H1 (cell line): ENCODE measurements at regions not wholly inside any gene's neighbourhood (a gene's known extent, or its start where the extent isn't known, plus 50 kb on each side); places are given as distances from the start of the nearest gene placed in this dataset.

Experiments
- CTCF ChIA-PET: fragments of 300-600 bp; sonication (Branson Sonifier 250); formaldehyde crosslinking; loops from one replicate; lab custom pipeline; 2021; ENCODE audit not compliant: partially characterized antibody; lab: Charles Lee
- POLR2A ChIA-PET: fragments of 300-600 bp; sonication (Branson Sonifier 250); formaldehyde crosslinking; loops from one replicate; lab custom pipeline; 2021; ENCODE audit warnings: inconsistent platforms; ENCODE audit not compliant: partially characterized antibody; lab: Charles Lee
- DNase-seq, 2 experiments: peaks; one replicate each; pipeline versions ENCODE4 v3.0.0 to v3.0.0-alpha.2; 2010 to 2022; ENCODE audit warnings: low spot score in 2 of 2, low read depth in 1 of 2, mixed read lengths in 1 of 2
- FAIRE-seq: peaks from 2 replicates; lab custom pipeline; 2011; peaks lifted over from hg19 to GRCh38; lab: Jason Lieb, UNC
- H2AFZ ChIP-seq: 2 replicates; pipeline ENCODE4 v1.8.1; 2012; ENCODE audit warnings: low read length, inconsistent platforms
- H2AK5ac ChIP-seq: 2 replicates; pipeline ENCODE4 v1.6.1; 2013; ENCODE audit warnings: low read depth, low read length
- H2BK120ac ChIP-seq: replicated peaks from 2 replicates; pipeline ENCODE3; 2013; ENCODE audit warnings: low read depth, low read length, inconsistent platforms
- H2BK12ac ChIP-seq: 2 replicates; pipeline ENCODE4 v1.6.1; 2013; ENCODE audit warnings: low read depth, low read length
- H2BK15ac ChIP-seq: 2 replicates; pipeline ENCODE4 v1.6.1; 2013; ENCODE audit warnings: low read length
- H2BK20ac ChIP-seq: 2 replicates; pipeline ENCODE4 v1.6.1; 2013; ENCODE audit warnings: low read length
- H2BK5ac ChIP-seq: 2 replicates; pipeline ENCODE4 v1.6.1; 2013; ENCODE audit warnings: low read depth, low read length
- H3K14ac ChIP-seq: 2 replicates; pipeline ENCODE4 v1.6.1; 2013; ENCODE audit warnings: inconsistent platforms; ENCODE audit not compliant: insufficient read length
- H3K18ac ChIP-seq: 2 replicates; pipeline ENCODE4 v1.6.1; 2013; ENCODE audit warnings: low read length; ENCODE audit errors: extremely low read depth
- H3K23ac ChIP-seq: 2 replicates; pipeline ENCODE4 v1.6.1; 2013; ENCODE audit warnings: inconsistent platforms; ENCODE audit not compliant: insufficient read length
- H3K23me2 ChIP-seq: 2 replicates; pipeline ENCODE4 v1.6.1; 2013; ENCODE audit warnings: low read depth, low read length
- H3K27ac ChIP-seq: 2 replicates; pipeline ENCODE4 v1.6.1; 2011; ENCODE audit warnings: low read depth, low read length, inconsistent platforms
- H3K27me3 ChIP-seq, 4 experiments: replicated peaks in 1 of 4; 1 replicate in 1 of 4; 2 replicates in 3 of 4; pipeline versions ENCODE4 v1.6.1 to v1.8.1; 2011 to 2013; ENCODE audit warnings: low read length in 3 of 4, mild to moderate bottlenecking in 3 of 4, inconsistent platforms in 2 of 4, mixed read lengths in 2 of 4, moderate library complexity in 1 of 4; ENCODE audit not compliant: control insufficient read depth in 3 of 4, insufficient read depth in 3 of 4; ENCODE audit errors: extremely low read depth in 1 of 4
- H3K36me3 ChIP-seq, 4 experiments: 2 replicates each; pipeline versions ENCODE4 v1.6.1 to v1.8.1; 2011 to 2013; ENCODE audit warnings: mild to moderate bottlenecking in 4 of 4, low read length in 3 of 4, moderate library complexity in 2 of 4, control low read depth in 1 of 4, inconsistent platforms in 1 of 4; ENCODE audit not compliant: insufficient read depth in 4 of 4, control insufficient read depth in 2 of 4
- H3K4ac ChIP-seq: replicated peaks from 2 replicates; pipeline ENCODE3; 2013; ENCODE audit warnings: low read length, low read depth, mixed read lengths, inconsistent platforms; ENCODE audit not compliant: insufficient read length
- H3K4me1 ChIP-seq, 4 experiments: replicated peaks in 1 of 4; 1 replicate in 1 of 4; 2 replicates in 3 of 4; pipeline versions ENCODE4 v1.6.1 to v1.8.1; 2011 to 2013; ENCODE audit warnings: low read length in 3 of 4, inconsistent platforms in 2 of 4, mixed read lengths in 1 of 4; ENCODE audit not compliant: insufficient read depth in 4 of 4, control insufficient read depth in 3 of 4
- H3K4me2 ChIP-seq, 2 experiments: 2 replicates each; pipeline versions ENCODE4 v1.6.1 to v1.8.1; 2011 to 2013; ENCODE audit warnings: low read depth in 2 of 2, low read length in 2 of 2, control low read depth in 1 of 2, inconsistent platforms in 1 of 2, mild to moderate bottlenecking in 1 of 2; ENCODE audit not compliant: insufficient read depth in 1 of 2
- H3K4me3 ChIP-seq, 4 experiments: fragments of 200-600, 300-600 bp in 1 of 4; sonication (generic), shearing (Covaris generic), sonication (Bioruptor Twin) in 1 of 4; 2 replicates each; pipeline versions ENCODE4 v1.5.1 to v1.8.1; 2011 to 2016; ENCODE audit warnings: low read length in 4 of 4, low read depth in 3 of 4, control low read depth in 2 of 4, inconsistent platforms in 2 of 4, mild to moderate bottlenecking in 2 of 4, mixed read lengths in 1 of 4, moderate library complexity in 1 of 4; ENCODE audit not compliant: insufficient read depth in 2 of 4; ENCODE audit errors: extremely low read depth in 1 of 4
- H3K56ac ChIP-seq: replicated peaks from 2 replicates; pipeline ENCODE3; 2013; ENCODE audit warnings: low read depth, mild to moderate bottlenecking, mixed read lengths, low read length, inconsistent platforms; ENCODE audit not compliant: insufficient read length
- H3K79me1 ChIP-seq: 2 replicates; pipeline ENCODE4 v1.6.1; 2013; ENCODE audit warnings: low read depth, low read length, control low read depth
- H3K79me2 ChIP-seq, 2 experiments: 2 replicates each; pipeline versions ENCODE4 v1.6.1 to v1.8.1; 2012 to 2013; ENCODE audit warnings: low read length in 2 of 2, mild to moderate bottlenecking in 2 of 2, inconsistent platforms in 1 of 2; ENCODE audit not compliant: insufficient read depth in 2 of 2, control insufficient read depth in 1 of 2
- H3K9ac ChIP-seq, 4 experiments: replicated peaks in 1 of 4; 1 replicate in 1 of 4; 2 replicates in 3 of 4; pipeline versions ENCODE4 v1.6.1 to v1.8.1; 2011 to 2013; ENCODE audit warnings: low read depth in 3 of 4, low read length in 3 of 4, control low read depth in 2 of 4, mild to moderate bottlenecking in 2 of 4, moderate library complexity in 2 of 4, inconsistent platforms in 1 of 4; ENCODE audit errors: extremely low read depth in 1 of 4
- H3K9me3 ChIP-seq, 2 experiments: 2 replicates each; pipeline versions ENCODE4 v1.6.1 to v1.8.1; 2012 to 2013; ENCODE audit warnings: mild to moderate bottlenecking in 2 of 2, moderate library complexity in 2 of 2, control low read depth in 1 of 2, inconsistent platforms in 1 of 2, low read depth in 1 of 2, low read length in 1 of 2, mixed read lengths in 1 of 2; ENCODE audit not compliant: insufficient read depth in 2 of 2
- H4K20me1 ChIP-seq, 2 experiments: replicated peaks in 1 of 2; 2 replicates each; pipeline versions ENCODE3 to v1.8.1; 2011 to 2013; ENCODE audit warnings: inconsistent platforms in 2 of 2, low read length in 2 of 2, mild to moderate bottlenecking in 1 of 2; ENCODE audit not compliant: insufficient read depth in 2 of 2, control insufficient read depth in 1 of 2
- H4K5ac ChIP-seq: 2 replicates; pipeline ENCODE4 v1.6.1; 2013; ENCODE audit warnings: low read length, low read depth, mixed read lengths, inconsistent platforms; ENCODE audit not compliant: insufficient read length
- H4K8ac ChIP-seq: 2 replicates; pipeline ENCODE4 v1.8.0; 2013; ENCODE audit warnings: mild to moderate bottlenecking, moderate library complexity, low read length, inconsistent platforms; ENCODE audit not compliant: insufficient read depth; ENCODE audit errors: extremely low read depth
- H4K91ac ChIP-seq: replicated peaks from 2 replicates; pipeline ENCODE3; 2013; ENCODE audit warnings: low read length, mixed read lengths, inconsistent platforms; ENCODE audit not compliant: insufficient read length
- RAD21 ChIP-seq, 2 experiments: IDR thresholded peaks in 1 of 2; conservative IDR thresholded peaks in 1 of 2; 2 replicates each; pipeline ENCODE4 v1.6.1; 2011; ENCODE audit warnings: low read depth in 2 of 2, low read length in 2 of 2, improper control_type of control experiment in 1 of 2, inconsistent platforms in 1 of 2, mild to moderate bottlenecking in 1 of 2, moderate library complexity in 1 of 2
- SP2 ChIP-seq: IDR thresholded peaks from 2 replicates; pipeline ENCODE4 v1.6.1; 2012; ENCODE audit warnings: mild to moderate bottlenecking, low read length, inconsistent platforms
- WGBS, 2 experiments: shearing (Covaris generic) in 1 of 2; methylation state at CpG; one replicate each; pipeline versions ENCODE4 v1.1.6 to v1.1.7; 2013 to 2015; ENCODE audit warnings: low lambda C conversion rate in 2 of 2, mixed read lengths in 2 of 2, inconsistent platforms in 1 of 2, low coverage in 1 of 2, missing lambda C conversion rate in 1 of 2; ENCODE audit not compliant: insufficient replicate concordance in 2 of 2, insufficient coverage in 1 of 2, insufficient read length in 1 of 2; ENCODE audit errors: extremely low coverage in 1 of 2, missing lambda C conversion rate in 1 of 2; 5-methylcytosine and 5-hydroxymethylcytosine counted together
- TF ChIP-seq, protein P1 (sequence below): IDR thresholded peaks from 2 replicates; pipeline ENCODE4 v1.6.1; 2011; ENCODE audit warnings: low read depth, mild to moderate bottlenecking, low read length; ENCODE audit not compliant: insufficient read depth

DNA sequence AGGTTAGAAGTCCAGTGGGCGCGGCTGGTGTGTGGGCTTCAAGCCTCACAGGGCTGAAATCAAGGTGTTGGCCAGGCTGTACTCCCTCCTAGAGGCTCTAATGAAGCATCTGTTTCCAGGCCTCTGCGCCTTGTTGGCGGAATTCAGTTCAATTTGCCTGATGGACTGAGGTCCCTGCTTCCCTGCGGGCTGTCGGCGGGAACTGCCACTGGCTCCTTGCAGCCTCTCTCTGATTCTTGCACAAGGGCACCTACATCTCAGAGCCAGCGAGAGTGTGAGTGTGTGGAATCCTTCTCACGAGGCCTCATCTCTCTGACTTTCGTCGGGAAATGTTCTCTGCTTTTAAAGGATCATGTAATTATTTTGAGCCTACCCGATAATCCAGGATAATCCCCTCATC lies 128.6 kb downstream of the DLEU7 start:
- Histone ChIP-seq H2BK12ac (no peak overlapping the region), H2BK120ac (no peak overlapping the region), H3K4me3 (no peak overlapping the region), H2BK20ac (no peak overlapping the region), H3K14ac (no peak overlapping the region), H2BK5ac (no peak overlapping the region), H3K27ac (no peak overlapping the region), H2AK5ac (no peak overlapping the region), H4K8ac (no peak overlapping the region), H3K4me1 (no peaks in the 10 kb centered on the region), H3K4me2 (no peak overlapping the region), H3K36me3 (no peaks in the 10 kb centered on the region), H3K9ac (no peak overlapping the region), H3K4ac (no peak overlapping the region), H2AFZ (no peak overlapping the region), H3K79me2 (no peaks in the 10 kb centered on the region), H3K56ac (no peak overlapping the region), H4K20me1 (no peaks in the 10 kb centered on the region), H3K23ac (no peak overlapping the region), H3K23me2 (no peaks in the 10 kb centered on the region), H3K27me3 (no peaks in the 10 kb centered on the region), H3K9me3 (no peaks in the 10 kb centered on the region), H4K91ac (no peak overlapping the region), H2BK15ac (no peak overlapping the region), H3K79me1 (no peaks in the 10 kb centered on the region), H4K5ac (no peak overlapping the region)
- CTCF ChIA-PET: interaction anchor here (0.9 to 1.3 kb wide), 2 partner anchors 13 to 197 kb away, joined by 3 read pairs; no protein-coding TSS in a partner anchor
- DNase-seq (no peak), FAIRE-seq (no peak)
- POLR2A ChIA-PET: interaction anchor here (0.6 kb wide), 1 partner anchor 860 kb away, joined by 3 read pairs; no protein-coding TSS in a partner anchor
- WGBS, 2 experiments: 89% methylated on average over 12 of the region's 12 CpGs; no CpG with 5 or more reads in 1 of the 2 experiments
- TF ChIP-seq SP2 (no peak), RAD21 (IDR thresholded peaks at IDR 0.05 in 1 of 2, conservative IDR thresholded peaks at IDR 0.05 in 1 of 2; ENCODE audit: low read depth in 2 of 2, low read length in 2 of 2) (peak in 1 of 2 experiments; percentile 2; a peak in 1 of 4 replicates)
- TF ChIP-seq, protein P1, sequence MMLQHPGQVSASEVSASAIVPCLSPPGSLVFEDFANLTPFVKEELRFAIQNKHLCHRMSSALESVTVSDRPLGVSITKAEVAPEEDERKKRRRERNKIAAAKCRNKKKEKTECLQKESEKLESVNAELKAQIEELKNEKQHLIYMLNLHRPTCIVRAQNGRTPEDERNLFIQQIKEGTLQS: no peak
- TF ChIP-seq, all 59 proteins: peak for 1
- no peak overlapping the region for H3K18ac ChIP-seq
